GM12878 (cell line): ENCODE measurements at regions not wholly inside any gene's neighbourhood (a gene's known extent, or its start where the extent isn't known, plus 50 kb on each side); places are given as distances from the start of the nearest gene placed in this dataset.

Source experiments
- ATAC-seq: fragments of 200-7000 bp; cut with Tn5 transposase; 3 replicates; pipeline ENCODE4 v1.9.1; 2020; ENCODE audit warnings: mild to moderate bottlenecking, moderate library complexity
- BruUV-seq: library from RNA; stranded (reverse); fragments of 400-500 nt; replicated peaks from 2 replicates; lab custom pipeline; 2021; lab: Mats Ljungman, UMichigan
- CTCF ChIA-PET: fragments of 300-600 bp; sonication (Branson Sonifier 250); formaldehyde crosslinking; extraction: SDS; loops from one replicate; lab custom pipeline; 2021; ENCODE audit warnings: inconsistent platforms; lab: Yijun Ruan, JAX
- POLR2A ChIA-PET: fragments of 350-600 bp; formaldehyde crosslinking; extraction: SDS; loops from one replicate; lab custom pipeline; 2021; ENCODE audit warnings: inconsistent platforms; lab: Charles Lee
- RAD21 ChIA-PET: fragments of 300-600 bp; sonication (Branson Sonifier 250); formaldehyde crosslinking; loops from one replicate; lab custom pipeline; 2023; ENCODE audit warnings: antibody characterized with exemption; ENCODE audit not compliant: unreplicated experiment; lab: Charles Lee
- SMC1A ChIA-PET: fragments of 300-600 bp; sonication (Branson Sonifier 250); formaldehyde crosslinking; loops from one replicate; lab custom pipeline; 2023; ENCODE audit not compliant: unreplicated experiment, uncharacterized antibody; lab: Charles Lee
- DNase-seq: peaks from one replicate; pipeline ENCODE4 v3.0.0-alpha.2; 2011; ENCODE audit warnings: low read depth, low spot score
- FAIRE-seq: peaks from 3 replicates; lab custom pipeline; 2011; peaks lifted over from hg19 to GRCh38; lab: Jason Lieb, UNC
- H2AFZ ChIP-seq: 2 replicates; pipeline ENCODE4 v1.6.0; 2011; ENCODE audit warnings: low read depth, low read length, control low read depth; ENCODE audit not compliant: control insufficient read depth
- H3K27ac ChIP-seq: 2 replicates; pipeline ENCODE4 v1.5.1; 2011; ENCODE audit warnings: control low read depth; ENCODE audit not compliant: control insufficient read depth, insufficient read depth
- H3K27me3 ChIP-seq, 2 experiments: replicated peaks in 1 of 2; 2 replicates each; pipeline versions ENCODE4 v1.6.0 to v1.6.1; 2011; ENCODE audit warnings: low read length in 1 of 2; ENCODE audit not compliant: control insufficient read depth in 2 of 2, insufficient read depth in 2 of 2
- H3K36me3 ChIP-seq, 2 experiments: 2 replicates each; pipeline ENCODE4 v1.5.1; 2011; ENCODE audit warnings: low read length in 1 of 2; ENCODE audit not compliant: control insufficient read depth in 2 of 2, insufficient read depth in 2 of 2
- H3K4me1 ChIP-seq: 2 replicates; pipeline ENCODE4 v1.6.1; 2011; ENCODE audit warnings: mild to moderate bottlenecking, low read length, moderate library complexity, mixed read lengths; ENCODE audit not compliant: control insufficient read depth, insufficient read depth
- H3K4me2 ChIP-seq: 2 replicates; pipeline ENCODE4 v1.6.0; 2011; ENCODE audit warnings: control low read depth; ENCODE audit not compliant: control insufficient read depth, insufficient read depth
- H3K4me3 ChIP-seq: fragments of 200-600 bp; sonication (generic); 2 replicates; pipeline ENCODE4 v1.5.1; 2016
- H3K79me2 ChIP-seq: 2 replicates; pipeline ENCODE4 v1.6.0; 2011; ENCODE audit warnings: low read length; ENCODE audit not compliant: control insufficient read depth, insufficient read depth
- H3K9ac ChIP-seq: 2 replicates; pipeline ENCODE4 v1.8.0; 2011; ENCODE audit warnings: low read length, control low read depth, mixed read lengths; ENCODE audit not compliant: control insufficient read depth, insufficient read depth
- H3K9me3 ChIP-seq: replicated peaks from 3 replicates; pipeline ENCODE4 v1.5.1; 2011; ENCODE audit warnings: mild to moderate bottlenecking, low read length; ENCODE audit not compliant: control insufficient read depth, insufficient read depth
- H4K20me1 ChIP-seq: 2 replicates; pipeline ENCODE4 v1.6.0; 2011; ENCODE audit not compliant: control insufficient read depth, insufficient read depth
- ASH2L ChIP-seq: fragments of 300-600, 200-600 bp; sonication (generic); IDR thresholded peaks from 2 replicates; pipeline ENCODE4 v1.6.1; 2017; ENCODE audit warnings: low read depth, mild to moderate bottlenecking, borderline replicate concordance
- CHD1 ChIP-seq: IDR thresholded peaks from 2 replicates; pipeline ENCODE4 v1.6.1; 2012; ENCODE audit warnings: low read depth, low read length, improper control_type of control experiment
- CHD4 ChIP-seq: fragments of 200-600 bp; sonication (generic); IDR thresholded peaks from 2 replicates; pipeline ENCODE4 v1.6.1; 2016; ENCODE audit warnings: mild to moderate bottlenecking
- ELK1 ChIP-seq: IDR thresholded peaks from 2 replicates; pipeline ENCODE4 v1.6.1; 2012; ENCODE audit warnings: low read depth, low read length, improper control_type of control experiment
- NFIC ChIP-seq: IDR thresholded peaks from 2 replicates; pipeline ENCODE4 v1.6.1; 2012; ENCODE audit warnings: low read depth, mild to moderate bottlenecking, inconsistent platforms, low read length, moderate library complexity
- NR2C1 ChIP-seq: fragments of 450-650 bp; IDR thresholded peaks from 2 replicates; pipeline ENCODE4 v1.6.1; 2017; ENCODE audit warnings: antibody characterized with exemption, mild to moderate bottlenecking, moderate library complexity
- NR2F1 ChIP-seq: fragments of 450-650 bp; conservative IDR thresholded peaks from 2 replicates; pipeline ENCODE4 v1.6.1; 2017; ENCODE audit warnings: mild to moderate bottlenecking
- WGBS: methylation state at CpG from one replicate; pipeline ENCODE4 v1.1.6; 2016; ENCODE audit warnings: low lambda C conversion rate; ENCODE audit not compliant: insufficient replicate concordance, insufficient coverage; ENCODE audit errors: missing lambda C conversion rate; 5-methylcytosine and 5-hydroxymethylcytosine counted together
- in situ Hi-C: fragments of 300-500 bp; cut with MboI; formaldehyde crosslinking; loops from 9 replicates; pipeline ENCODE4 v1.14.3; 2018; ENCODE audit warnings: mixed read lengths
- intact Hi-C: fragments of 100-400 bp; cut with micrococcal nuclease; formaldehyde crosslinking; loops from one replicate; pipeline ENCODE4 v1.14.2; 2022; ENCODE audit not compliant: unreplicated experiment
- TF ChIP-seq, protein P1 (sequence below): IDR thresholded peaks from 2 replicates; pipeline ENCODE4 v1.6.1; 2011; ENCODE audit warnings: borderline replicate concordance, low read depth, mild to moderate bottlenecking, moderate library complexity, mixed read lengths, low read length; ENCODE audit not compliant: insufficient read depth; ENCODE audit errors: extremely low read length
- TF ChIP-seq, protein P2 (sequence below): fragments of 450-650 bp; IDR thresholded peaks from 2 replicates; pipeline ENCODE4 v1.6.1; 2017; ENCODE audit warnings: mild to moderate bottlenecking, moderate library complexity

GRCh38 chr20:6954219-6954618, 186.7 kb downstream of the BMP2 start:
- no peak for DNase-seq
- Histone ChIP-seq H3K79me2 (no peaks in the 10 kb centered on the region), H3K27me3 (no peaks in the 10 kb centered on the region), H3K4me3 (no peak overlapping the region), H3K27ac (no peak overlapping the region), H3K9me3 (no peaks in the 10 kb centered on the region), H3K36me3 (no peaks in the 10 kb centered on the region), H3K4me1 (no peaks in the 10 kb centered on the region), H2AFZ (no peak overlapping the region), H4K20me1 (no peaks in the 10 kb centered on the region), H3K9ac (no peak overlapping the region), H3K4me2 (no peak overlapping the region)
- 3% methylated on average over 2 of the region's 2 CpGs for WGBS
- ChIA-PET SMC1A (interaction anchor here (0.6 to 1.2 kb wide), 5 partner anchors 20 to 124 kb away, joined by 3 to 4 read pairs (median 3); no protein-coding TSS in a partner anchor), RAD21 (interaction anchor here (0.6 to 1.4 kb wide), 2 partner anchors 96 to 128 kb away, joined by 3 read pairs; no protein-coding TSS in a partner anchor), CTCF (interaction anchor here (1.0 to 2.2 kb wide), 4 partner anchors 10 to 128 kb away, joined by 3 to 8 read pairs (median 4); no protein-coding TSS in a partner anchor), POLR2A (interaction anchor here (0.6 to 0.9 kb wide), 3 partner anchors 20 to 111 kb away, joined by 3 read pairs; no protein-coding TSS in a partner anchor)
- in situ Hi-C loops = no loop called here
- BruUV-seq = no TSS peak
- ATAC-seq = peak; percentile 26; the same call in 2 of the 3 replicates
- 0 out of 2 replicates have a peak, but pooled peaks have one; percentile 17 for TF ChIP-seq NR2C1
- no peak for TF ChIP-seq NFIC
- TF ChIP-seq ASH2L = no peak
- peak; percentile 79 for TF ChIP-seq NR2F1
- no peak for FAIRE-seq
- intact Hi-C loops = no loop called here

- H3K27me3 ChIP-seq = no peaks in the 10 kb centered on the region
- POLR2A ChIA-PET = interaction anchor here (1.2 to 2.1 kb wide), 2 partner anchors 10 to 20 kb away, joined by 3 to 6 read pairs; no protein-coding TSS in a partner anchor
- no peaks in the 10 kb centered on the region for H3K36me3 ChIP-seq
- intact Hi-C loops (no loop called here), in situ Hi-C loops (no loop called here)
- 16% methylated on average over 2 of the region's 2 CpGs for WGBS
- no peaks in the 10 kb centered on the region for H3K9me3 ChIP-seq
- RAD21 ChIA-PET = interaction anchor here (1.1 to 1.7 kb wide), 7 partner anchors 18 to 190 kb away, joined by 3 to 5 read pairs (median 3); no protein-coding TSS in a partner anchor
- no peak overlapping the region for H2AFZ ChIP-seq
- SMC1A ChIA-PET = interaction anchor here (0.7 to 2.4 kb wide), 18 partner anchors 10 to 335 kb away, joined by 3 to 16 read pairs (median 3); no protein-coding TSS in a partner anchor
- ATAC-seq (peak; percentile 33; the same call in 2 of the 3 replicates), FAIRE-seq (no peak), DNase-seq (no peak)
- no peak for TF ChIP-seq CHD1
- TF ChIP-seq CHD4 = no peak
- TF ChIP-seq ELK1 = no peak
- TF ChIP-seq, protein P1, sequence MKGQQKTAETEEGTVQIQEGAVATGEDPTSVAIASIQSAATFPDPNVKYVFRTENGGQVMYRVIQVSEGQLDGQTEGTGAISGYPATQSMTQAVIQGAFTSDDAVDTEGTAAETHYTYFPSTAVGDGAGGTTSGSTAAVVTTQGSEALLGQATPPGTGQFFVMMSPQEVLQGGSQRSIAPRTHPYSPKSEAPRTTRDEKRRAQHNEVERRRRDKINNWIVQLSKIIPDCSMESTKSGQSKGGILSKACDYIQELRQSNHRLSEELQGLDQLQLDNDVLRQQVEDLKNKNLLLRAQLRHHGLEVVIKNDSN = no peak
- TF ChIP-seq, protein P2, sequence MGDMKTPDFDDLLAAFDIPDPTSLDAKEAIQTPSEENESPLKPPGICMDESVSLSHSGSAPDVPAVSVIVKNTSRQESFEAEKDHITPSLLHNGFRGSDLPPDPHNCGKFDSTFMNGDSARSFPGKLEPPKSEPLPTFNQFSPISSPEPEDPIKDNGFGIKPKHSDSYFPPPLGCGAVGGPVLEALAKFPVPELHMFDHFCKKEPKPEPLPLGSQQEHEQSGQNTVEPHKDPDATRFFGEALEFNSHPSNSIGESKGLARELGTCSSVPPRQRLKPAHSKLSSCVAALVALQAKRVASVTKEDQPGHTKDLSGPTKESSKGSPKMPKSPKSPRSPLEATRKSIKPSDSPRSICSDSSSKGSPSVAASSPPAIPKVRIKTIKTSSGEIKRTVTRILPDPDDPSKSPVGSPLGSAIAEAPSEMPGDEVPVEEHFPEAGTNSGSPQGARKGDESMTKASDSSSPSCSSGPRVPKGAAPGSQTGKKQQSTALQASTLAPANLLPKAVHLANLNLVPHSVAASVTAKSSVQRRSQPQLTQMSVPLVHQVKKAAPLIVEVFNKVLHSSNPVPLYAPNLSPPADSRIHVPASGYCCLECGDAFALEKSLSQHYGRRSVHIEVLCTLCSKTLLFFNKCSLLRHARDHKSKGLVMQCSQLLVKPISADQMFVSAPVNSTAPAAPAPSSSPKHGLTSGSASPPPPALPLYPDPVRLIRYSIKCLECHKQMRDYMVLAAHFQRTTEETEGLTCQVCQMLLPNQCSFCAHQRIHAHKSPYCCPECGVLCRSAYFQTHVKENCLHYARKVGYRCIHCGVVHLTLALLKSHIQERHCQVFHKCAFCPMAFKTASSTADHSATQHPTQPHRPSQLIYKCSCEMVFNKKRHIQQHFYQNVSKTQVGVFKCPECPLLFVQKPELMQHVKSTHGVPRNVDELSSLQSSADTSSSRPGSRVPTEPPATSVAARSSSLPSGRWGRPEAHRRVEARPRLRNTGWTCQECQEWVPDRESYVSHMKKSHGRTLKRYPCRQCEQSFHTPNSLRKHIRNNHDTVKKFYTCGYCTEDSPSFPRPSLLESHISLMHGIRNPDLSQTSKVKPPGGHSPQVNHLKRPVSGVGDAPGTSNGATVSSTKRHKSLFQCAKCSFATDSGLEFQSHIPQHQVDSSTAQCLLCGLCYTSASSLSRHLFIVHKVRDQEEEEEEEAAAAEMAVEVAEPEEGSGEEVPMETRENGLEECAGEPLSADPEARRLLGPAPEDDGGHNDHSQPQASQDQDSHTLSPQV = no peak
- no peaks in the 10 kb centered on the region for H4K20me1 ChIP-seq
- H3K27ac ChIP-seq = no peak overlapping the region
- no TSS peak for BruUV-seq
- no peak overlapping the region for H3K4me2 ChIP-seq
- H3K79me2 ChIP-seq = no peaks in the 10 kb centered on the region
- H3K4me3 ChIP-seq = no peak overlapping the region
- H3K4me1 ChIP-seq = no peaks in the 10 kb centered on the region
- no peak overlapping the region for H3K9ac ChIP-seq
- CTCF ChIA-PET = interaction anchor here (0.8 to 2.2 kb wide), 5 partner anchors 12 to 110 kb away, joined by 3 to 8 read pairs (median 3); no protein-coding TSS in a partner anchor
These were observed 188.6 kb downstream of the BMP2 start for GRCh38 chr20:6956056-6956455.
